ENCODE measurements at regions not wholly inside any gene's neighbourhood (a gene's known extent, or its start where the extent isn't known, plus 50 kb on each side); places are given as distances from the start of the nearest gene placed in this dataset.

DNA sequence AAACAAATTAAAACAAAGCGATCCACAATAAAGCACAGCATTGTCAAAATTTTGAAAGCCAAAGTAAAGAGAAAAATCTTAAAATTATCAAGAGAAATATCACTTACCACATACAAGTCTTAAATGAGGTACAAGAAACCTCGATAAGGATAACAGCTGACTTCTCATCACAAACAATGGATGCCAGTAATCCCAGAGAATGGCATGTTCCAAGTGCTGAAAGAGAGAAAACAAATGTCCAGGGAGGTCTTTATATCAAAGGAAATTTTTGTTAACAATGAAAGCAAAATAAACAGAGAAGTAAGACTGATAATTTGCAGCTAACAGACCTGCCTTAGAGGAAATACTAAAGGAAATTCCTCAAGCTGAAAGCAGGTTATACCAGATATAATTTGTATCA, 460.4 kb upstream of the HS3ST1 start:
- TF ChIP-seq, protein P1, sequence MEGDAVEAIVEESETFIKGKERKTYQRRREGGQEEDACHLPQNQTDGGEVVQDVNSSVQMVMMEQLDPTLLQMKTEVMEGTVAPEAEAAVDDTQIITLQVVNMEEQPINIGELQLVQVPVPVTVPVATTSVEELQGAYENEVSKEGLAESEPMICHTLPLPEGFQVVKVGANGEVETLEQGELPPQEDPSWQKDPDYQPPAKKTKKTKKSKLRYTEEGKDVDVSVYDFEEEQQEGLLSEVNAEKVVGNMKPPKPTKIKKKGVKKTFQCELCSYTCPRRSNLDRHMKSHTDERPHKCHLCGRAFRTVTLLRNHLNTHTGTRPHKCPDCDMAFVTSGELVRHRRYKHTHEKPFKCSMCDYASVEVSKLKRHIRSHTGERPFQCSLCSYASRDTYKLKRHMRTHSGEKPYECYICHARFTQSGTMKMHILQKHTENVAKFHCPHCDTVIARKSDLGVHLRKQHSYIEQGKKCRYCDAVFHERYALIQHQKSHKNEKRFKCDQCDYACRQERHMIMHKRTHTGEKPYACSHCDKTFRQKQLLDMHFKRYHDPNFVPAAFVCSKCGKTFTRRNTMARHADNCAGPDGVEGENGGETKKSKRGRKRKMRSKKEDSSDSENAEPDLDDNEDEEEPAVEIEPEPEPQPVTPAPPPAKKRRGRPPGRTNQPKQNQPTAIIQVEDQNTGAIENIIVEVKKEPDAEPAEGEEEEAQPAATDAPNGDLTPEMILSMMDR (IDR thresholded peaks at IDR 0.05; ENCODE audit: low read depth, low read length), result no peak
- TF ChIP-seq EZH2phosphoT487 (IDR thresholded peaks at IDR 0.05; ENCODE audit: low read depth), result no peak
